GM10266 (cell line): ENCODE measurements at regions not wholly inside any gene's neighbourhood (a gene's known extent, or its start where the extent isn't known, plus 50 kb on each side); places are given as distances from the start of the nearest gene placed in this dataset.
"Not testable (repeated sequence)": the region's sequence is repeated elsewhere in the genome, so short reads cannot be mapped to it uniquely, and the experiment has no call there.

ENCODE experiments used
- DNase-seq: peaks from one replicate; pipeline ENCODE4 v3.0.0; 2012; ENCODE audit errors: extremely low spot score
- TF ChIP-seq, protein P1 (sequence below): IDR thresholded peaks from 2 replicates; pipeline ENCODE4 v1.5.1; 2012; ENCODE audit warnings: mild to moderate bottlenecking, low read depth; ENCODE audit not compliant: control insufficient read depth, insufficient read depth; ENCODE audit errors: missing control alignments

DNA sequence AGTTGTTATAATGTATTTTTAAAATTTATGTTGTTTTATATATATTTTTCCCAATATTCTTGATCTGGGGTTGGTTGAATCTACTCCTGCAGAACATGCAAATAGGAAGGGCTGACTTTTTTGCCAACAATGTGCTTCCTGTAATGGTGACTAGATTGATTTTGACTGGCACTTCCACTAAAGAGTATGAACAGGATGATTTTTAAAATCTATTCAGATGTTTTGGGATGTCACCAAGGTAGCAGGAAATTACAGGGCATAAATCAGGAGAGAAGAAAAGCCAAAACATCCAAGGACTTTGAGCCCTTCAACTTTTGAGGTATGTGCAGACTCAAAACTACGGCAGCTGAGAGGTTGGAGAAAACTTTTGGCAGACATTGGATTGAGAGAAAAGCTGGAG lies 1047.6 kb downstream of the SLITRK5 start:
- TF ChIP-seq, protein P1, sequence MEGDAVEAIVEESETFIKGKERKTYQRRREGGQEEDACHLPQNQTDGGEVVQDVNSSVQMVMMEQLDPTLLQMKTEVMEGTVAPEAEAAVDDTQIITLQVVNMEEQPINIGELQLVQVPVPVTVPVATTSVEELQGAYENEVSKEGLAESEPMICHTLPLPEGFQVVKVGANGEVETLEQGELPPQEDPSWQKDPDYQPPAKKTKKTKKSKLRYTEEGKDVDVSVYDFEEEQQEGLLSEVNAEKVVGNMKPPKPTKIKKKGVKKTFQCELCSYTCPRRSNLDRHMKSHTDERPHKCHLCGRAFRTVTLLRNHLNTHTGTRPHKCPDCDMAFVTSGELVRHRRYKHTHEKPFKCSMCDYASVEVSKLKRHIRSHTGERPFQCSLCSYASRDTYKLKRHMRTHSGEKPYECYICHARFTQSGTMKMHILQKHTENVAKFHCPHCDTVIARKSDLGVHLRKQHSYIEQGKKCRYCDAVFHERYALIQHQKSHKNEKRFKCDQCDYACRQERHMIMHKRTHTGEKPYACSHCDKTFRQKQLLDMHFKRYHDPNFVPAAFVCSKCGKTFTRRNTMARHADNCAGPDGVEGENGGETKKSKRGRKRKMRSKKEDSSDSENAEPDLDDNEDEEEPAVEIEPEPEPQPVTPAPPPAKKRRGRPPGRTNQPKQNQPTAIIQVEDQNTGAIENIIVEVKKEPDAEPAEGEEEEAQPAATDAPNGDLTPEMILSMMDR: no peak
- no peak for DNase-seq

DNA sequence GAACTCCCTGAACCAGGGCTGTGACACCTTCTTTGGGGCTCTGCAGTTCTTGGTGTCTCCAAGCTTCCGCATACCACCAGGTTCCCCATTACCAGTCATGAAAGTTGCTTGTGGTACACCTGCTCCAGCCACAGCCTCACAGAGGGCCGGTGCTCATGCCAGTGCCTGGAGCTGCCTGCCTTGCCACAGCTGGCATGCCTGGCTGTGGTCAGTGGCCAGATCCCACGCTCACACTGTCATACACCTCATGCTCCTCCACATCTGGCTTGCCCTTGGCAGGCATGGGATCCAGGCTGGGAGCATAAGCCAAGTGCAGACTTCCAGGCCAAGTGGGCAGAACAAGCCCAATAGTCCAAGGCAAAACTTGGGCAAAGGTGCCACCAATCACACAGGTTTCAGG lies 1054.9 kb downstream of the SLITRK5 start:
- DNase-seq: no peak
- TF ChIP-seq, protein P1: no peak

DNA sequence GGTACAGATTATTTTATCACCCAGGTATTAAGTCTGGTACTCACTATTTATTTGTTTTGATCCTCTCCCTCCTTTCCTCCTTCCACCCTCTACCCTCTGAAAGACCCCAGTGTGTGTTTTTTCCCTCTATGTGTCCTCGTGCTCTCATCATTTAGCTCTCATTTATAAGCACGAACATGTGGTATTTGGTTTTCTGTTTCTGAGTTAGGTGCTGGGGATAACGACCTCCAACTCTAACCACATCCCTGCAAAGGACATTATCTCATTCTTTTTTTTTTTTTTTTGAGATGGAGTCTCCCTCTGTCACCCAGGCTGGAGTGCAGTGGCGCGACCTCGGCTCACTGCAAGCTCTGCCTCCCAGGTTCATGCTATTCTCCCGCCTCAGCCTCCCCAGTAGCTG lies 1056.1 kb downstream of the SLITRK5 start:
- not testable (repeated sequence) for DNase-seq

DNA sequence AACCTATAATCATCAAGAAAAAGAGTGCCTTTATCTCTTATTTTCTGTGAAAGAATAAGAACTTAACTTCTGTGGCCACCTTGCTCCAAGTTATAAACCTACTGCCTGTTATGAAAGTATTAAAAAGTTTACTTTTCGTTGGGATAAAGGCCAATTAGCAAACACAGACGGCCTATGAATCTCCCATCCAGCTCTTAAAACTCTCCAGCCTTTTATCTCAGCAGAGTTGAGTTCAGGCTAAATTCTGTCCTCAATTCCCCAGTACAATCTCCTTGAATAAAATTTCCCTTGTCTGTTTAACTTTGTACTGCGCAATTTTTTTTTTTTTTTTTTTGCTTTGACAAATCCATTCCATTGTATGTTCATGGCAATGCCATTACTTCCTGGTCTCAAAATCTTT lies 1058.4 kb downstream of the SLITRK5 start:
- DNase-seq: no peak
- TF ChIP-seq, protein P1: no peak

DNA sequence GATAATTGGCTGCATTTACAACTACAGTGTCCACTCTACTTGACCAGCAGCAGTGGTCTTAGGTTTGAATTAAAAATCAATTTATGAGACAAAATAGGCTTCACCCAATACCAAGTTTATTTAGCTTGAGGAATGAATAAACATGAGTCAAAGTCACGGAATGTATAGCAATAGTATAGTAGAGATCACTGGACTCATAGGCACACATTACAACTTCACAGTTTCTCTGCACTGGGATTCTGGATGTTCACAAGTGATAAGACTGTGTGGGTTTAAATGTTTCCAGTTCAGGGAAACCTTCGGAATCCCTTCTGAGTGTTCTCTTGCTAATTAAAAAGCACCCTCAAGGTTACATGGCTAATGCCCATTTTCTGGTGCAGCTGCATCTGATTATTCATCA lies 1064.9 kb downstream of the SLITRK5 start:
- TF ChIP-seq, protein P1: no peak
- DNase-seq: no peak

DNA sequence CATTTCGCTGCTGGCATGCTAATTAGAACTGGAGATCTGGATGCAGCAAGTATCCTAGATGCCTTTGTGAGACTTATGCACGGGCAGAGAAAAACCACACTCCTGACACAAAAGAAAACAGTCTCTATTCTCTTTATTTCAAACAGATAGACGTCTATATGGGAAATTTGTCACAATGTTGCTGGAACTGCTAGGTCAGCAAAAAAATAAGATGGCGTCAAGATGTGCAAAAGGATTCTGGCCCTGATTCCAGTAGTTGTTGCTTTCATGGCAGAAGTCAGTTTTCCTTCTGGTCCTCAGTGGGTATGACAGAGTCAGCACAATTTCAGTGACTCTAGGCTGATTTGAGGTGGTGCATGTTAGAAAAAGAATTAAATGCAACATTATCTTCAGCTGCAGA lies 1068.0 kb downstream of the SLITRK5 start:
- TF ChIP-seq, protein P1: no peak
- DNase-seq: no peak

DNA sequence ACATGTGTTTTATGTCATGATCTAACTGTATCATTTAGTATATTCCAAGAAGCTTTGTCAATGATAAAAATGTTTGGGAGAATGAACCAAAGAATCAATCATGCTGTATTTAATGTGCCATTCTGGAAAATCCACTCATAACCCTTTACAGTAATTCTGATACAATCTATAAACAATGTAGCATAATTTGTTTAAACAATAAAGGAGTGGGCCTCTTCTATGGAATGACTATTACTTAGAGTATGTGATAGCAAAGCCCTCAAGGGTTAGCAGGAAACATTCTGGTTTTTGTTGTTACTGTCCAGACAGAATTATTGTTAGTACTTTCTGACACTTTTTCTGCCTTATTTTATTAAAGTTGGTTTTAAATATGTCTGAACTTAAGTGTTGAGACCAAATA lies 1073.1 kb downstream of the SLITRK5 start:
- DNase-seq: no peak
- TF ChIP-seq, protein P1: no peak

DNA sequence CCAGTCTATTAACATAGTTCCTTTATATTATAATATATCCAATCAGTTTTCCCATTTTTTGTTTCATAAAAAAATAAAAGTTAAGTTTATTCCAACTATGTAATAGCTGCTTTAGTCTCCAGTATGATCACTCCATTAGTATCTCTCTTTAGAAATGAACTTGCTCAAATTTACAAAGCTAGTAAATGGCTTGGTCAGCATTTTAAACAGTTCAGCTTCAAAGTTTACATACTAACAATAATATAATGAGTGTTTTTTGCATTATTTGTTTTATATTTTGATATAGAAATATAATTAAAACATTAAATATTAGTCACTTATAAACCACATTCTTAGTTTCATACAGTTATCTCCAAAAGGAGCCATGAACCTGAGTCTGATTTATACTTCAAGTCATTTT lies 1073.8 kb downstream of the SLITRK5 start:
- TF ChIP-seq, protein P1: no peak

More for the DNA sequence above, 1073.8 kb downstream of the SLITRK5 start:
- no peak for DNase-seq
